Epidermal melanocyte (primary cell): ENCODE measurements at regions not wholly inside any gene's neighbourhood (a gene's known extent, or its start where the extent isn't known, plus 50 kb on each side); places are given as distances from the start of the nearest gene placed in this dataset.
"Not testable (repeated sequence)": the region's sequence is repeated elsewhere in the genome, so short reads cannot be mapped to it uniquely, and the experiment has no call there.

Experiments
- DNase-seq: peaks from one replicate; pipeline ENCODE4 v3.0.0; 2011; ENCODE audit warnings: low spot score; ENCODE audit not compliant: insufficient read length

- no peak for DNase-seq
Measured at GRCh38 chr3:55297706-55298105, 189.4 kb downstream of the WNT5A start.

GRCh38 chr3:55297245-55297644 is 189.9 kb downstream of the WNT5A start:
- DNase-seq = no peak

- no peak for DNase-seq
Measured at GRCh38 chr3:55296791-55297190, 190.3 kb downstream of the WNT5A start.

GRCh38 chr3:55296030-55296429 is 191.1 kb downstream of the WNT5A start:
- no peak for DNase-seq

- DNase-seq = no peak
Measured at GRCh38 chr3:55294557-55294956, 192.5 kb downstream of the WNT5A start.

GRCh38 chr3:55292360-55292759 is 194.7 kb downstream of the WNT5A start:
- no peak for DNase-seq

- no peak for DNase-seq
Measured at GRCh38 chr3:55288657-55289056, 198.4 kb downstream of the WNT5A start.

- DNase-seq = no peak
Measured at GRCh38 chr3:55286693-55287092, 200.4 kb downstream of the WNT5A start.

- no peak for DNase-seq
Measured at GRCh38 chr3:55285156-55285555, 201.9 kb downstream of the WNT5A start.

- no peak for DNase-seq
Measured at GRCh38 chr3:55283441-55283925, 203.6 kb downstream of the WNT5A start.

GRCh38 chr3:55282994-55283393 is 204.1 kb downstream of the WNT5A start:
- no peak for DNase-seq

- DNase-seq = no peak
Measured at GRCh38 chr3:55272031-55272645, 215.0 kb downstream of the WNT5A start.

- no peak for DNase-seq
Measured at GRCh38 chr3:55271549-55271948, 215.6 kb downstream of the WNT5A start.

GRCh38 chr3:55270976-55271375 is 216.1 kb downstream of the WNT5A start:
- DNase-seq = no peak

- DNase-seq = no peak
Measured at GRCh38 chr3:55269636-55270035, 217.5 kb downstream of the WNT5A start.

- DNase-seq = no peak
Measured at GRCh38 chr3:55269096-55269495, 218.0 kb downstream of the WNT5A start.

GRCh38 chr3:55267206-55267930 is 219.7 kb downstream of the WNT5A start:
- DNase-seq = no peak

GRCh38 chr3:55264919-55265318 is 222.2 kb downstream of the WNT5A start:
- DNase-seq = no peak

GRCh38 chr3:55252921-55253320 is 234.2 kb downstream of the WNT5A start:
- no peak for DNase-seq

- DNase-seq = not testable (repeated sequence)
Measured at GRCh38 chr3:55249156-55249555, 237.9 kb downstream of the WNT5A start.

- no peak for DNase-seq
Measured at GRCh38 chr3:55247666-55248065, 239.4 kb downstream of the WNT5A start.

GRCh38 chr3:55246033-55246432 is 241.1 kb downstream of the WNT5A start:
- DNase-seq = no peak

GRCh38 chr3:55245351-55245750 is 241.8 kb downstream of the WNT5A start:
- DNase-seq = no peak
